ENCODE measurements at regions not wholly inside any gene's neighbourhood (a gene's known extent, or its start where the extent isn't known, plus 50 kb on each side); places are given as distances from the start of the nearest gene placed in this dataset.

DNA sequence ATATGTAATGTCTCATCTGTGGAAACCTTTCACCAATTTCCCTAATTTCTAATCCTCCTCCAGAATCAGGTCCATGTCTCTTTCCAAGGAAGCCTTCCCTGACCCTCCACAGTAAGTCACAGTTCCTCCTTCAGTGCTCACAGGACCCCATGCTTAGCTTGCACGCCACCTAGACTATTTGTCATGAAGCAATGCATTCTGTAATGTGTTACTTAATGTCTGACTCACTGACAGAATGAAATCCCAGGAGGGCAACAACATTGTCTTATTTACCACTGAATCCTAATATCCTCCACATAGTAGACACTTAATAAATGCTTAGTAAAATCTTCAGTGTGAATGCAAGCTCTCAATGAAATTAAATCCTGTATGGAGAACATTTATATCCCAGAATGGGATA is 245.9 kb upstream of the PLD5 start:
- Histone ChIP-seq H3K4me3 (no peak overlapping the region), H2AFZ (replicated peaks) (no peak overlapping the region), H3K9ac (no peak overlapping the region), H4K20me1 (ENCODE audit: low read depth) (no peaks in the 10 kb centered on the region), H3K36me3 (no peaks in the 10 kb centered on the region), H3F3A (ENCODE audit: low read depth) (no peaks in the 10 kb centered on the region), H3K9me3 (ENCODE audit: low read depth) (no peaks in the 10 kb centered on the region), H3K27me3 (no peaks in the 10 kb centered on the region), H3K4me1 (no peaks in the 10 kb centered on the region), H3K79me2 (ENCODE audit: low read depth) (no peaks in the 10 kb centered on the region), H3K27ac (no peak overlapping the region), H3K4me2 (no peak overlapping the region)
- TF ChIP-seq EZH2 (IDR thresholded peaks at IDR 0.05): no peak
- Mint-ChIP-seq H3K4me1 (no peaks in the 10 kb centered on the region), H3K27ac (no peak overlapping the region), H3K9me3 (peaks cover 3% of the 10 kb centered on the region), H3K27me3 (ENCODE audit: insufficient read depth, low read depth) (no peaks in the 10 kb centered on the region), H3K36me3 (no peaks in the 10 kb centered on the region), H3K4me3 (no peak overlapping the region)
- DNase-seq (ENCODE audit: low spot score): no peak

- Mint-ChIP-seq H3K27ac (no peak overlapping the region), H3K27me3 (ENCODE audit: insufficient read depth, low read depth) (peaks cover 2% of the 10 kb centered on the region), H3K9me3 (peaks cover 10% of the 10 kb centered on the region), H3K36me3 (no peaks in the 10 kb centered on the region), H3K4me1 (no peaks in the 10 kb centered on the region), H3K4me3 (no peak overlapping the region)
- no peak for DNase-seq (ENCODE audit: low spot score)
- no peak overlapping the region for H3K9ac ChIP-seq
- no peaks in the 10 kb centered on the region for H3K79me2 ChIP-seq (ENCODE audit: low read depth)
- H3K4me2 ChIP-seq: no peak overlapping the region
- H3K36me3 ChIP-seq: no peaks in the 10 kb centered on the region
- no peak for TF ChIP-seq EZH2phosphoT487 (IDR thresholded peaks at IDR 0.05)
- TF ChIP-seq, protein P1, sequence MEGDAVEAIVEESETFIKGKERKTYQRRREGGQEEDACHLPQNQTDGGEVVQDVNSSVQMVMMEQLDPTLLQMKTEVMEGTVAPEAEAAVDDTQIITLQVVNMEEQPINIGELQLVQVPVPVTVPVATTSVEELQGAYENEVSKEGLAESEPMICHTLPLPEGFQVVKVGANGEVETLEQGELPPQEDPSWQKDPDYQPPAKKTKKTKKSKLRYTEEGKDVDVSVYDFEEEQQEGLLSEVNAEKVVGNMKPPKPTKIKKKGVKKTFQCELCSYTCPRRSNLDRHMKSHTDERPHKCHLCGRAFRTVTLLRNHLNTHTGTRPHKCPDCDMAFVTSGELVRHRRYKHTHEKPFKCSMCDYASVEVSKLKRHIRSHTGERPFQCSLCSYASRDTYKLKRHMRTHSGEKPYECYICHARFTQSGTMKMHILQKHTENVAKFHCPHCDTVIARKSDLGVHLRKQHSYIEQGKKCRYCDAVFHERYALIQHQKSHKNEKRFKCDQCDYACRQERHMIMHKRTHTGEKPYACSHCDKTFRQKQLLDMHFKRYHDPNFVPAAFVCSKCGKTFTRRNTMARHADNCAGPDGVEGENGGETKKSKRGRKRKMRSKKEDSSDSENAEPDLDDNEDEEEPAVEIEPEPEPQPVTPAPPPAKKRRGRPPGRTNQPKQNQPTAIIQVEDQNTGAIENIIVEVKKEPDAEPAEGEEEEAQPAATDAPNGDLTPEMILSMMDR (IDR thresholded peaks at IDR 0.05): no peak
- no peak for TF ChIP-seq EZH2 (IDR thresholded peaks at IDR 0.05)
- no peak overlapping the region for H3K4me3 ChIP-seq
- H3K27me3 ChIP-seq: no peaks in the 10 kb centered on the region
- no peak overlapping the region for H2AFZ ChIP-seq (replicated peaks)
- no peaks in the 10 kb centered on the region for H4K20me1 ChIP-seq (ENCODE audit: low read depth)
- no peaks in the 10 kb centered on the region for H3F3A ChIP-seq (ENCODE audit: low read depth)
- no peaks in the 10 kb centered on the region for H3K4me1 ChIP-seq
- no peak overlapping the region for H3K27ac ChIP-seq
- H3K9me3 ChIP-seq (ENCODE audit: low read depth): no peaks in the 10 kb centered on the region
These were observed 239.7 kb upstream of the PLD5 start for GRCh38 chr1:242764161-242764560.

DNA sequence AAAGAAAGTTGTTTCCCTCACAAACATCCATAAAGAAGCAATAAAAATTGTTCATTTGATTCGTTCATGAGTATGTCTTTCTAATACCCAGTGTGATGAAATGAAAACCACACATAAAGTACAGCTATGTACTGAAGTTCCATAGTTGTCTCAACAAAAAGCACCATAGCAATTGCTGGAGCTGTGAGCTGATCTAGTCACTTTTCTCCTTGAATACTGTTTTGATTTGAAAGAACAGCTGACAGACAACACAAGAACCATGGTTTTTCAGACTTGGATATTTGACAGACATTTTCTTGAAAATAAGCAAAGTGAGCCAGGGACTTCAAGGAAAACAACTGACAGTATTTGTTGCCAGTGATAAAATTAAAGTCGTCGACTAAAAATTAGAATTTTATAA is 237.1 kb upstream of the PLD5 start:
- no peaks in the 10 kb centered on the region for H4K20me1 ChIP-seq (ENCODE audit: low read depth)
- H3K9me3 ChIP-seq (ENCODE audit: low read depth): no peaks in the 10 kb centered on the region
- H3K4me2 ChIP-seq: no peak overlapping the region
- Mint-ChIP-seq H3K36me3 (no peaks in the 10 kb centered on the region), H3K27ac (no peak overlapping the region), H3K4me1 (no peaks in the 10 kb centered on the region), H3K9me3 (peaks cover 17% of the 10 kb centered on the region), H3K27me3 (ENCODE audit: insufficient read depth, low read depth) (peaks cover 2% of the 10 kb centered on the region), H3K4me3 (no peak overlapping the region)
- TF ChIP-seq EZH2phosphoT487 (IDR thresholded peaks at IDR 0.05): no peak
- TF ChIP-seq EZH2 (IDR thresholded peaks at IDR 0.05): no peak
- TF ChIP-seq, protein P1 (IDR thresholded peaks at IDR 0.05): no peak
- H3K4me1 ChIP-seq: no peaks in the 10 kb centered on the region
- H3K79me2 ChIP-seq (ENCODE audit: low read depth): no peaks in the 10 kb centered on the region
- no peaks in the 10 kb centered on the region for H3F3A ChIP-seq (ENCODE audit: low read depth)
- H3K27me3 ChIP-seq: no peaks in the 10 kb centered on the region
- H3K9ac ChIP-seq: no peak overlapping the region
- no peak overlapping the region for H2AFZ ChIP-seq (replicated peaks)
- no peaks in the 10 kb centered on the region for H3K36me3 ChIP-seq
- H3K4me3 ChIP-seq: no peak overlapping the region
- DNase-seq (ENCODE audit: low spot score): no peak
- no peak overlapping the region for H3K27ac ChIP-seq

DNA sequence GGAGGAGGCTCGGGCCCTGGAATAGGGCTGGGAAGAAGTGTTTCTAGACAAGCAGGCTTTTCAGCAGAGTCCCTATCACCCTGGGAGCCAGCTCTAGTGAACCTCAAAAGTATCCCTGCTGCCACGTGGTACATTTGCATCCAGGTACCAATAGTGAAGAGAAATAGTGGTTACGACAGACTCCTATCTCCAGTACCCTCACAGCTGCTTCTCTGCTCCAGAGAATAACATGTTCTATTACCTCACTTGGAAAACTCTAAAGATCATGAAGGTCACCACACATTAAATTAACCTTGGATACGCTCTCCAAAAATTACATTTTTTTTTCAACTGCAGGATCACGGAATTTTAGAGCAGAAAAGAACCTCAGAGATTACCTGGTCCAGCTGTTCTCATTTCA is 230.4 kb upstream of the PLD5 start:
- Histone ChIP-seq H3K4me2 (no peak overlapping the region), H2AFZ (replicated peaks) (no peak overlapping the region), H3K4me3 (no peak overlapping the region), H3K9me3 (ENCODE audit: low read depth) (no peaks in the 10 kb centered on the region), H3K36me3 (no peaks in the 10 kb centered on the region), H3K4me1 (no peaks in the 10 kb centered on the region), H3K79me2 (ENCODE audit: low read depth) (no peaks in the 10 kb centered on the region), H3K9ac (no peak overlapping the region), H4K20me1 (ENCODE audit: low read depth) (no peaks in the 10 kb centered on the region), H3F3A (ENCODE audit: low read depth) (no peaks in the 10 kb centered on the region), H3K27me3 (no peaks in the 10 kb centered on the region), H3K27ac (no peak overlapping the region)
- H3K4me3 Mint-ChIP-seq: no peak overlapping the region
- TF ChIP-seq, protein P1 (IDR thresholded peaks at IDR 0.05): no peak
- TF ChIP-seq EZH2 (IDR thresholded peaks at IDR 0.05) (no peak), EZH2phosphoT487 (IDR thresholded peaks at IDR 0.05) (no peak)
- no peak overlapping the region for H3K27ac Mint-ChIP-seq
- no peaks in the 10 kb centered on the region for H3K36me3 Mint-ChIP-seq
- peaks cover 8% of the 10 kb centered on the region for H3K9me3 Mint-ChIP-seq
- no peak for DNase-seq (ENCODE audit: low spot score)
- H3K4me1 Mint-ChIP-seq: no peaks in the 10 kb centered on the region
- H3K27me3 Mint-ChIP-seq (ENCODE audit: insufficient read depth, low read depth): peaks cover 2% of the 10 kb centered on the region
